ENCODE measurements at regions not wholly inside any gene's neighbourhood (a gene's known extent, or its start where the extent isn't known, plus 50 kb on each side); places are given as distances from the start of the nearest gene placed in this dataset.
A peak's percentile ranks its signal among the peaks of the same experiment; 100 is the strongest.

GRCh38 chr15:70266412-70267121 is 168.8 kb upstream of the TLE3 start:
- DNase-seq (ENCODE audit: low read depth) = peak; percentile 96
- peak; percentile 99 for TF ChIP-seq MYC (IDR thresholded peaks at IDR 0.05; ENCODE audit: low read depth, low read length)
- no peak for TF ChIP-seq POLR2A (IDR thresholded peaks at IDR 0.05; ENCODE audit: extremely low read depth, insufficient read length)
- TF ChIP-seq MAX (IDR thresholded peaks at IDR 0.05; ENCODE audit: low read depth, low read length) = peak; percentile 99
- no peak overlapping the region for H3K4me3 ChIP-seq (ENCODE audit: low read depth, low read length)

DNA sequence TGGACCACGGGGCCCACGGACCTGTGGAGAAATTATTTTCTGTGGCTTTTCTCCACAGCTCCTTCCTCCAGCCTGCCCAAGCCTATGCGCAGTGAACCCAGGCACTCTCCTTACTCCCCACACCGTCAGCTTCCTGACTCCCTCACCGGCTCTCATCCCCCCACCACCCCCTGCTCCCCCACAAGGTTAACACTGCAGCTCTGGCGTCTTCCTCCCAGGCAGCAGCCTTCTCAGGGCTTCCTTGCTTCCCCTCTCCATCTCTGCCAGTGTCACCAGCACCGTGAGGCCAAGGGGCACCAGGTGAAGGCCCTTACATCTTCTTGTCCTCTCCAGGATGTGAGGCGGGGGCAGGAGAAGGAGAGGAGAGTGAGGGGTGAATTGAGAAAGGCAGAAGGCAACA is 168.3 kb upstream of the TLE3 start:
- DNase-seq (ENCODE audit: low read depth) = no peak
- TF ChIP-seq, protein P1, sequence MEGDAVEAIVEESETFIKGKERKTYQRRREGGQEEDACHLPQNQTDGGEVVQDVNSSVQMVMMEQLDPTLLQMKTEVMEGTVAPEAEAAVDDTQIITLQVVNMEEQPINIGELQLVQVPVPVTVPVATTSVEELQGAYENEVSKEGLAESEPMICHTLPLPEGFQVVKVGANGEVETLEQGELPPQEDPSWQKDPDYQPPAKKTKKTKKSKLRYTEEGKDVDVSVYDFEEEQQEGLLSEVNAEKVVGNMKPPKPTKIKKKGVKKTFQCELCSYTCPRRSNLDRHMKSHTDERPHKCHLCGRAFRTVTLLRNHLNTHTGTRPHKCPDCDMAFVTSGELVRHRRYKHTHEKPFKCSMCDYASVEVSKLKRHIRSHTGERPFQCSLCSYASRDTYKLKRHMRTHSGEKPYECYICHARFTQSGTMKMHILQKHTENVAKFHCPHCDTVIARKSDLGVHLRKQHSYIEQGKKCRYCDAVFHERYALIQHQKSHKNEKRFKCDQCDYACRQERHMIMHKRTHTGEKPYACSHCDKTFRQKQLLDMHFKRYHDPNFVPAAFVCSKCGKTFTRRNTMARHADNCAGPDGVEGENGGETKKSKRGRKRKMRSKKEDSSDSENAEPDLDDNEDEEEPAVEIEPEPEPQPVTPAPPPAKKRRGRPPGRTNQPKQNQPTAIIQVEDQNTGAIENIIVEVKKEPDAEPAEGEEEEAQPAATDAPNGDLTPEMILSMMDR (IDR thresholded peaks at IDR 0.05; ENCODE audit: low read depth, low read length) = no peak
- TF ChIP-seq MYC (IDR thresholded peaks at IDR 0.05; ENCODE audit: low read depth, low read length) (no peak), POLR2A (IDR thresholded peaks at IDR 0.05; ENCODE audit: extremely low read depth, insufficient read length) (no peak), MAX (IDR thresholded peaks at IDR 0.05; ENCODE audit: low read depth, low read length) (no peak)
- H3K4me3 ChIP-seq (ENCODE audit: low read depth, low read length) = no peak overlapping the region

DNA sequence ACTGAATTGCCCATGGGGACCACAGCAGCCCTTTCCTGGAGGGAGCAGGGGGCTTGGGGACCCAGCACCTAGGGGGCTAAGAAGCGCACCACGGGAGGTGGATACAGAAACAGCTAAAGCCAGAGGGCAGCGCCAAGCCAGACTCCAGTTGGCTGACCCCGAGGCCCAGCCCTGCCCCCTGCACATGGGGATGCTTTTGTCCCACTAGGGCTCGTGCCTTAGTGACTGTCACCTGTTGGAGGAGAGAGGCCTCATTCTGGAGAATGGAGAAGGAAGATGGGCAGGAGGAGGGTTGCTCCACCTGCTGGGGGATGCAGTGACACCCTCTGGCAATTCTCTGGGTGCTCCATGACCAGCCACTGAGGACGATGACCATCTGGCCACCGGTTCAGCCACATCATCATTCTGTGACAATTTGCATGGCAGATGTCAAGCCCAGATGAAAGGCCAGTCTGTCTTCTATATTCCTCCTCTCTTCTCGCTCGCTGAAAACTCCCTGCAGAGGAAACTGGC is 167.8 kb upstream of the TLE3 start:
- no peak overlapping the region for H3K4me3 ChIP-seq (ENCODE audit: low read depth, low read length)
- no peak for DNase-seq (ENCODE audit: low read depth)
- TF ChIP-seq POLR2A (IDR thresholded peaks at IDR 0.05; ENCODE audit: extremely low read depth, insufficient read length) = no peak
- TF ChIP-seq MAX (IDR thresholded peaks at IDR 0.05; ENCODE audit: low read depth, low read length) = no peak
- TF ChIP-seq, protein P1 (IDR thresholded peaks at IDR 0.05; ENCODE audit: low read depth, low read length) = no peak
- TF ChIP-seq MYC (IDR thresholded peaks at IDR 0.05; ENCODE audit: low read depth, low read length) = no peak

DNA sequence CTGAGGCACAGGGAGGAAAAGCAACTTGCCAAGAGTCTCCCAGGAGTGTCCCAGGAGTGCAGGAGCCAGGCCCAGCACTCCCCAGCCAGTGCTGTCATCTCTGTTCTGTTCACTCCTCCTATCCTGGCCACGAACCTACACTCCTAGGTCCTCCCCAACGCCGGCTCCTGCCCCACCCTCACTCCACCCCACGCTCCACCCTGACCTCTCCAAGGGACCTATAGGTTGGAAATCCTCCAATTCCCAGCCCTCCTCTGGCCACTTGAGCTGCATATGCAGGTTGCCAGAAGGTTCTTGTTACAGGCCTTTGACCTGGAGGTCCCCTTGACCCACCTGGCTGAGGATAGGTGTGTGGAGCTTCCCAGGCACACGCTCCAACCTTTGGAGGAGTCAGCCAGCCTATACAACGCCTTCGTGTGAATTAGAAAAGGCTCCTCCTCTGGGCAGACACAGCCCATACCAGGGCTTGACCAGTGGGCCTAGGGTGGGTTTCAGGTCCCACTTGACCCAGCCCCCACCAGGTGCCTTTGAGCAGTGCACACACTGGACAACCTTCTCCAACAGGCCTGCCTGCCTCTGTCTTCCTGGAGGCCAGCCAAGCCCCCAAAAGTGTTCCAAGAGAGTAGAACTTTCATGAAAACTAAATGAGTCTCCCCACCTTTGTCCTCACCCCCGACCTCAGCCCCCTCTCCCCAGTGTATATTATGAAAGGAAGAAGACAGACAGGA is 167.2 kb upstream of the TLE3 start:
- TF ChIP-seq MAX (IDR thresholded peaks at IDR 0.05; ENCODE audit: low read depth, low read length) = no peak
- TF ChIP-seq POLR2A (IDR thresholded peaks at IDR 0.05; ENCODE audit: extremely low read depth, insufficient read length) = no peak
- no peak for TF ChIP-seq MYC (IDR thresholded peaks at IDR 0.05; ENCODE audit: low read depth, low read length)
- TF ChIP-seq, protein P1 (IDR thresholded peaks at IDR 0.05; ENCODE audit: low read depth, low read length) = no peak

DNA sequence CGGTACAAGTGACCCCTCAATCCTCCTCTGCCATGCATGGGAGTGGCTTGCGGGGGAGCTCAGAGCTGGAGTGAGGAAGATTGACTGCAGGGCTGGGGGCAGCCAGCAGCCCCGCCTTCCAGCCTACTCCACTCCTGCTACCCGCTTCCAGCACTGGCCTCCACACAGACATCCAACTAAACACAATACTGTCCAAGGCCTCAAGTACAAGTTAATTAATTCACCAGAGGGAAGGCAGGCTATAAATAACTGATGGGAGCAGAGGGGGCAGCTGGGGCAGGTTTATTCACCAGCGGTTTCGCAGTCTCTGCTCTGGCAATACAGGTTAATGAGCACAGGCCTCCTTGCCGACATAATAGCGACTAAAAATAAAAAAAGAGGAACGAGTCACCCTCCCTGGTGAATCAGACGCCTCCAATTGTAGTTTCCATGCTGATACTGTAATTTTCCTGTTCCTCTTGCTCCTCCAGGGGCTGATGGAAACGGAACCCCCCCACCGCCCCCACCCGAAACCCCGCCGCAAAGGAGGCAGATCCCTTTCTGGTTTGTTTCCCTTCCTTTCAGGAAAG is 166.4 kb upstream of the TLE3 start:
- DNase-seq (ENCODE audit: low read depth) = peak; percentile 85
- TF ChIP-seq, protein P1 (IDR thresholded peaks at IDR 0.05; ENCODE audit: low read depth, low read length) = no peak
- TF ChIP-seq POLR2A (IDR thresholded peaks at IDR 0.05; ENCODE audit: extremely low read depth, insufficient read length) (no peak), MYC (IDR thresholded peaks at IDR 0.05; ENCODE audit: low read depth, low read length) (no peak), MAX (IDR thresholded peaks at IDR 0.05; ENCODE audit: low read depth, low read length) (no peak)
- no peak overlapping the region for H3K4me3 ChIP-seq (ENCODE audit: low read depth, low read length)

More for the DNA sequence above, 167.2 kb upstream of the TLE3 start:
- DNase-seq (ENCODE audit: low read depth) = no peak
- H3K4me3 ChIP-seq (ENCODE audit: low read depth, low read length) = no peak overlapping the region
